Activated B cell treated with CpG ODN at 0.5 μM for 24 hours (primary cell): ENCODE measurements at regions not wholly inside any gene's neighbourhood (a gene's known extent, or its start where the extent isn't known, plus 50 kb on each side); places are given as distances from the start of the nearest gene placed in this dataset.
A peak's percentile ranks its signal among the peaks of the same experiment; 100 is the strongest.
"Not testable (repeated sequence)": the region's sequence is repeated elsewhere in the genome, so short reads cannot be mapped to it uniquely, and the experiment has no call there.

ENCODE experiments used
- ATAC-seq: fragments of 200-7000 bp; cut with Tn5 transposase; one replicate; pipeline ENCODE4 v1.10.0; 2021; ENCODE audit warnings: low read depth, mild to moderate bottlenecking, moderate library complexity
- CTCF ChIA-PET: fragments of 350-600 bp; sonication (Branson Sonifier 250); formaldehyde crosslinking; loops from one replicate; lab custom pipeline; 2021; ENCODE audit warnings: antibody characterized with exemption; lab: Charles Lee
- POLR2A ChIA-PET: fragments of 350-600 bp; sonication (Branson Sonifier 250); formaldehyde crosslinking; loops from one replicate; lab custom pipeline; 2021; ENCODE audit warnings: antibody characterized with exemption; lab: Charles Lee
- DNase-seq: peaks from one replicate; pipeline ENCODE4 v3.0.0; 2022
- H3K27ac Mint-ChIP-seq: one replicate; pipeline ENCODE4 v1.8.0; 2020; ENCODE audit warnings: mixed read lengths
- H3K27me3 Mint-ChIP-seq: one replicate; pipeline ENCODE4 v1.8.0; 2021; ENCODE audit warnings: mixed read lengths
- H3K36me3 Mint-ChIP-seq: one replicate; pipeline ENCODE4 v1.8.0; 2021; ENCODE audit warnings: low read depth, mixed read lengths
- H3K4me1 Mint-ChIP-seq: one replicate; pipeline ENCODE4 v1.8.0; 2021; ENCODE audit warnings: mixed read lengths
- H3K4me3 Mint-ChIP-seq: one replicate; pipeline ENCODE4 v1.8.0; 2020; ENCODE audit warnings: mild to moderate bottlenecking, mixed read lengths
- H3K9me3 Mint-ChIP-seq: one replicate; pipeline ENCODE4 v1.8.0; 2020; ENCODE audit warnings: mixed read lengths
- intact Hi-C: fragments of 100-400 bp; cut with micrococcal nuclease; formaldehyde crosslinking; loops from one replicate; pipeline ENCODE4 v1.15.1; 2024
- TF ChIP-seq, protein P1 (sequence below): fragments of 200-600 bp; IDR thresholded peaks from one replicate; pipeline ENCODE4 v1.8.0; 2022; ENCODE audit warnings: antibody characterized with exemption, mild to moderate bottlenecking

DNA sequence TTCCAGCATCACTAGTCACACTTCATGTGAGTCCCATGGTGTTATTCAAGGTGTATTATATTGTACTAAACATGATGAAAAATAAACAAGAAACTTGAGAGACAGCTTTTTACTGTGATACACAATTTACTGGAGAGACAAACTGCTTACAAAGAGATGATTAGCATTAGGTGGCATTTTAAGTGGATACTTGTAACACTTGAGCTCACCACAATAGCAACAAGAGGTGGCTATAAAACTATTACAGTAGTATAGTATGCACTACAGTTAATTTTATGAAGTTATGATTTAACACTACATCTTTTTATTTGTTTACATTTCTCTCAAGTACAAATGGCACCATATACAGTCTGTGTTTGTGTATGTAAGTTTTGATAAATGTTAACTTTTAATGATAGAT, 246.6 kb downstream of the PARM1 start:
- Mint-ChIP-seq H3K4me3 (no peak overlapping the region), H3K36me3 (no peaks in the 10 kb centered on the region), H3K27ac (no peak overlapping the region), H3K4me1 (peaks cover 20% of the 10 kb centered on the region), H3K9me3 (peaks cover 2% of the 10 kb centered on the region), H3K27me3 (peaks cover 3% of the 10 kb centered on the region)
- ChIA-PET POLR2A (no interaction called here), CTCF (no interaction called here)
- TF ChIP-seq, protein P1, sequence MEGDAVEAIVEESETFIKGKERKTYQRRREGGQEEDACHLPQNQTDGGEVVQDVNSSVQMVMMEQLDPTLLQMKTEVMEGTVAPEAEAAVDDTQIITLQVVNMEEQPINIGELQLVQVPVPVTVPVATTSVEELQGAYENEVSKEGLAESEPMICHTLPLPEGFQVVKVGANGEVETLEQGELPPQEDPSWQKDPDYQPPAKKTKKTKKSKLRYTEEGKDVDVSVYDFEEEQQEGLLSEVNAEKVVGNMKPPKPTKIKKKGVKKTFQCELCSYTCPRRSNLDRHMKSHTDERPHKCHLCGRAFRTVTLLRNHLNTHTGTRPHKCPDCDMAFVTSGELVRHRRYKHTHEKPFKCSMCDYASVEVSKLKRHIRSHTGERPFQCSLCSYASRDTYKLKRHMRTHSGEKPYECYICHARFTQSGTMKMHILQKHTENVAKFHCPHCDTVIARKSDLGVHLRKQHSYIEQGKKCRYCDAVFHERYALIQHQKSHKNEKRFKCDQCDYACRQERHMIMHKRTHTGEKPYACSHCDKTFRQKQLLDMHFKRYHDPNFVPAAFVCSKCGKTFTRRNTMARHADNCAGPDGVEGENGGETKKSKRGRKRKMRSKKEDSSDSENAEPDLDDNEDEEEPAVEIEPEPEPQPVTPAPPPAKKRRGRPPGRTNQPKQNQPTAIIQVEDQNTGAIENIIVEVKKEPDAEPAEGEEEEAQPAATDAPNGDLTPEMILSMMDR, result no peak
- intact Hi-C loops, result no loop called here
- no peak for DNase-seq
- no peak for ATAC-seq

DNA sequence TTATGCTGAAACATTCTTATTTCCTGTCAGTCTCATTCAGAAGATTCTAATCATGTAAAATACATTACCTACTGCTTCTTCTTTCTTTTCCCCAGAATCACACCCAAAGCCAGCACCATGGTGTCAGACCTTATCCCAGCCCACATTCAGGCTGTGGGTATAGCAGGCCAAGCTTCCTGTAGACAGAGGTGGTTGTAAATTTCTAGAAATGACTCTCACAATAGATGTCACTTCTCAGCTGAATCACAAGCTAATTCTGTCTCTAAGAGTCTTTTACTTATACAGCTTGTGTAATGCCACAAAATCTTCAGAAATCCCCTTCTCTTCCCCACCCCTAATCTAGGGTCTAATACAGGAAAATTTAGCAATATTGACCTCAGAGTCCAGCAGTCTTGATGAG, 239.6 kb downstream of the PARM1 start:
- CTCF ChIA-PET, result interaction anchor here (1.1 kb wide), 1 partner anchor 239 kb away, joined by 3 read pairs; the partner anchor contains the start of gene PARM1
- H3K4me3 Mint-ChIP-seq, result no peak overlapping the region
- TF ChIP-seq, protein P1, result no peak
- peaks cover 17% of the 10 kb centered on the region for H3K4me1 Mint-ChIP-seq
- intact Hi-C loops, result loop anchor here (1.0 to 2.0 kb wide), 3 partner anchors 9 to 238 kb away; no protein-coding TSS in a partner anchor
- DNase-seq (no peak), ATAC-seq (peak; percentile 89)
- H3K27ac Mint-ChIP-seq, result peak overlapping the region; percentile 54
- H3K36me3 Mint-ChIP-seq, result no peaks in the 10 kb centered on the region
- H3K9me3 Mint-ChIP-seq, result no peaks in the 10 kb centered on the region
- POLR2A ChIA-PET, result no interaction called here
- H3K27me3 Mint-ChIP-seq, result no peaks in the 10 kb centered on the region

DNA sequence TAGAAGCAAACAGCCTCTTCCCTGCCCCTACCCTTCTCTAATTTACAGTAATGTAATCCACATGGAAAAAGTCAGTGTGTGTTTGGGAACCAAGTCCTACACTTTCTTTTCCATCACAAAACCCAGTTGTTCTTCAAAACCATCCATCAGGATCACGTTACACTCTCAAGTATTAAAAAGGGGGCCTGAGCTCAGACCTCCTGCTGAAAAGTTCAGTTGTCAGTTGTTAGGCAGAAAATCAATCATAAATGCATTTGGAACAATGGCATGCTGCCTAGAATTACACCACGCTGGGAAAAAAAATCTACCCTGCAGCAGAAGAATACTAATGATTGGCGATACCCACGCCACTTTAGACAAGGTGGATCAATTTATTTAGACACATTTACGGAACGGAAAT, 236.5 kb downstream of the PARM1 start:
- peaks cover 2% of the 10 kb centered on the region for H3K9me3 Mint-ChIP-seq
- intact Hi-C loops, result no loop called here
- H3K4me3 Mint-ChIP-seq, result no peak overlapping the region
- DNase-seq (no peak), ATAC-seq (no peak)
- H3K4me1 Mint-ChIP-seq, result peaks cover 25% of the 10 kb centered on the region
- TF ChIP-seq, protein P1, result no peak
- ChIA-PET POLR2A (no interaction called here), CTCF (no interaction called here)
- no peaks in the 10 kb centered on the region for H3K36me3 Mint-ChIP-seq
- H3K27ac Mint-ChIP-seq, result no peak overlapping the region
- no peaks in the 10 kb centered on the region for H3K27me3 Mint-ChIP-seq

DNA sequence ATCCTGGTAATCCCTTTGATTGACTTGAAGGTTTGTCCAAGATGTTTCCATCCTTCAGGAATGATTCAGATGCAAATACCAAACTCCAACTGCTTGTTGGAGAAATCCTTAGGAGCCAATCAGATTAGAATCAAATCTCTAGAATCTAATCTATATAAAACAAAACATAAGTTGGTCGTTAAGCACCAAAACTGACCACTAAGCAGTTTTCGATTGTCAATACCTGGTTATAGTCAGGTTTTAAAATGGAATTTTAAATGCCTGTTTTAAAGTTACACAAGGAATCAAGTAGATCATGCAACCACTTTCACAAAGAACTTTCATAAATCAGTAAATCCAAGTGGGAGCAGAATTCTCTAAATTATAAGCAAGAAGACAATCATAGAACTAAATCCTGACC, 236.1 kb downstream of the PARM1 start:
- DNase-seq (no peak), ATAC-seq (no peak)
- ChIA-PET POLR2A (no interaction called here), CTCF (no interaction called here)
- Mint-ChIP-seq H3K27me3 (no peaks in the 10 kb centered on the region), H3K36me3 (no peaks in the 10 kb centered on the region), H3K4me3 (no peak overlapping the region), H3K9me3 (peaks cover 2% of the 10 kb centered on the region), H3K27ac (no peak overlapping the region), H3K4me1 (peaks cover 25% of the 10 kb centered on the region)
- TF ChIP-seq, protein P1, result no peak
- intact Hi-C loops, result no loop called here

DNA sequence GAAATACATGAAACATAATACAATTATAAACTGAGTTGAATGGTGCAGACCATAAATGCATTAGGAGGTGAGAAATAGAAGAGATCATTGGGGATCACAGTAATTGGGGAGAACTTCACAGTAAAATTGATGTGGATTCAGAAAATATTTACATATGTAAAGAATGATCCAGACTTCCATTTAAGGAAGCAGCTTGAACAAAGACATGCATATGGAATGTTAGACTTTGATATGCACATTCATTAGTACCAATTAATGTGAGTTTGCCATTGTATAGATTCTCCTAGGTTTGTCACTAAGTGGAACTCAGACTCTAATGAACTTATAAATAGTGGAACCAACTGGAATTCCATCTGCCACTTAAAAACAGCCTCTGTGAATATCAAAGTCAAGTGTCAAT, 235.6 kb downstream of the PARM1 start:
- Mint-ChIP-seq H3K4me3 (no peak overlapping the region), H3K27me3 (peaks cover 1% of the 10 kb centered on the region), H3K27ac (no peak overlapping the region), H3K4me1 (peaks cover 25% of the 10 kb centered on the region), H3K9me3 (peaks cover 2% of the 10 kb centered on the region), H3K36me3 (no peaks in the 10 kb centered on the region)
- TF ChIP-seq, protein P1, result no peak
- no peak for DNase-seq
- POLR2A ChIA-PET, result no interaction called here
- intact Hi-C loops, result no loop called here
- ATAC-seq, result no peak
- CTCF ChIA-PET, result no interaction called here

DNA sequence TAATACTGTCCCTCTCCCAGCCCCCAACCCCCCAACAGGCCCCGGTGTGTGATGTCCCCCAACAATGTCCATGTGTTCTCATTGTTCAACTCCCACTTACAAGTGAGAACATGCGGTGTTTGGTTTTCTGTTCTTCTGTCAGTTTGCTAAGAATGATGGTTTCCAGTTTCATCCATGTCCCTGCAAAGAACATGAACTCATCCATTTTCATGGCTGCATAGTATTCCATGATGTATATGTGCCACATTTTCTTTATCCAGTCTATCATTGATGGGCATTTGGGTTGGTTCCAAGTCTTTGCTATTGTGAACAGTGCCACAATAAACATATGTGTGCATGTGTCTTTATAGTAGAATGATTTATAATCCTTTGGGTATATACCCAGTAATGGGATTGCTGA, 232.2 kb downstream of the PARM1 start:
- H3K9me3 Mint-ChIP-seq, ATAC-seq, H3K27me3 Mint-ChIP-seq, H3K4me3 Mint-ChIP-seq, CTCF ChIA-PET, H3K36me3 Mint-ChIP-seq, H3K4me1 Mint-ChIP-seq, H3K27ac Mint-ChIP-seq, DNase-seq, intact Hi-C loops: not testable (repeated sequence)
- POLR2A ChIA-PET, result interaction anchor here (0.7 kb wide), 1 partner anchor 232 kb away, joined by 5 read pairs; the partner anchor contains the start of gene PARM1
